GM23338 (cell line): ENCODE measurements at regions not wholly inside any gene's neighbourhood (a gene's known extent, or its start where the extent isn't known, plus 50 kb on each side); places are given as distances from the start of the nearest gene placed in this dataset.
A peak's percentile ranks its signal among the peaks of the same experiment; 100 is the strongest.

ENCODE experiments used
- ATAC-seq: fragments of 200-7000 bp; cut with Tn5 transposase; 3 replicates; pipeline ENCODE4 v1.9.1; 2020
- DNase-seq: peaks from one replicate; pipeline ENCODE4 v3.0.0-alpha.2; 2015; ENCODE audit warnings: low spot score
- H2AFZ ChIP-seq: fragments of 200-600 bp; sonication (generic); 2 replicates; pipeline ENCODE4 v1.8.0; 2016; ENCODE audit warnings: antibody characterized with exemption, mild to moderate bottlenecking, moderate library complexity
- H3F3A ChIP-seq: fragments of 200-600 bp; sonication (generic); replicated peaks from 2 replicates; pipeline ENCODE4 v1.8.0; 2017; ENCODE audit warnings: antibody characterized with exemption, mixed run types, low read depth
- H3K27ac ChIP-seq: fragments of 200-600 bp; sonication (generic); 2 replicates; pipeline ENCODE4 v1.6.1; 2016; ENCODE audit warnings: low read depth
- H3K27me3 ChIP-seq: fragments of 200-600 bp; sonication (generic); 2 replicates; pipeline ENCODE4 v1.8.0; 2016; ENCODE audit warnings: mild to moderate bottlenecking, mixed run types, moderate library complexity; ENCODE audit not compliant: insufficient read depth
- H3K36me3 ChIP-seq: fragments of 200-600 bp; sonication (generic); 2 replicates; pipeline ENCODE4 v1.8.0; 2016; ENCODE audit warnings: mild to moderate bottlenecking; ENCODE audit not compliant: insufficient read depth
- H3K4me1 ChIP-seq: fragments of 200-600 bp; sonication (generic); 2 replicates; pipeline ENCODE4 v1.8.0; 2016; ENCODE audit warnings: mild to moderate bottlenecking, moderate library complexity; ENCODE audit not compliant: insufficient read depth
- H3K4me2 ChIP-seq: fragments of 200-600 bp; sonication (generic); 2 replicates; pipeline ENCODE4 v1.7.1; 2017; ENCODE audit warnings: mixed run types
- H3K4me3 ChIP-seq: fragments of 200-600 bp; sonication (generic); 2 replicates; pipeline ENCODE4 v1.6.1; 2016; ENCODE audit warnings: mixed run types
- H3K79me2 ChIP-seq: fragments of 200-600 bp; sonication (generic); replicated peaks from 2 replicates; pipeline ENCODE4 v1.8.0; 2017; ENCODE audit warnings: mild to moderate bottlenecking; ENCODE audit not compliant: insufficient read depth
- H3K9me2 ChIP-seq: fragments of 200-600 bp; sonication (generic); 2 replicates; pipeline ENCODE4 v1.8.0; 2017; ENCODE audit not compliant: insufficient read depth
- H4K20me1 ChIP-seq: fragments of 200-600 bp; sonication (generic); replicated peaks from 2 replicates; pipeline ENCODE4 v1.8.0; 2017; ENCODE audit warnings: mild to moderate bottlenecking; ENCODE audit not compliant: insufficient read depth
- H3K27ac Mint-ChIP-seq: 2 replicates; pipeline ENCODE4 v1.8.0; 2020; ENCODE audit warnings: inconsistent platforms, mild to moderate bottlenecking, moderate library complexity, mixed read lengths
- H3K27me3 Mint-ChIP-seq: 3 replicates; pipeline ENCODE4 v1.8.0; 2022; ENCODE audit warnings: low read depth, mild to moderate bottlenecking, moderate library complexity, mixed read lengths, inconsistent platforms; ENCODE audit not compliant: insufficient read depth, poor library complexity
- H3K36me3 Mint-ChIP-seq: 3 replicates; pipeline ENCODE4 v1.8.0; 2021; ENCODE audit warnings: low read depth, mild to moderate bottlenecking, inconsistent platforms, moderate library complexity, mixed read lengths
- H3K4me1 Mint-ChIP-seq: 3 replicates; pipeline ENCODE4 v1.8.0; 2020; ENCODE audit warnings: mild to moderate bottlenecking, inconsistent platforms, mixed read lengths
- H3K4me3 Mint-ChIP-seq: 3 replicates; pipeline ENCODE4 v1.8.0; 2021; ENCODE audit warnings: moderate library complexity, mild to moderate bottlenecking, inconsistent platforms, mixed read lengths
- H3K9me3 Mint-ChIP-seq: 3 replicates; pipeline ENCODE4 v1.8.0; 2020; ENCODE audit warnings: moderate library complexity, mild to moderate bottlenecking, inconsistent platforms, mixed read lengths
- CREB1 ChIP-seq: fragments of 250-450 bp; sonication (Bioruptor Pico); IDR thresholded peaks from 2 replicates; pipeline ENCODE4 v1.5.0; 2020; ENCODE audit warnings: low read depth, mild to moderate bottlenecking, moderate library complexity
- EZH2 ChIP-seq: fragments of 200-600 bp; sonication (generic); IDR thresholded peaks from one replicate; pipeline ENCODE4 v1.8.0; 2017; ENCODE audit warnings: antibody characterized with exemption, mild to moderate bottlenecking, low read depth; ENCODE audit not compliant: unreplicated experiment
- EZH2phosphoT487 ChIP-seq: fragments of 200-600 bp; sonication (generic); IDR thresholded peaks from one replicate; pipeline ENCODE4 v1.8.1; 2018; ENCODE audit warnings: antibody characterized with exemption; ENCODE audit not compliant: unreplicated experiment
- JUNB ChIP-seq: IDR thresholded peaks from one replicate; pipeline ENCODE4 v1.6.1; 2016; ENCODE audit warnings: antibody characterized with exemption; ENCODE audit not compliant: unreplicated experiment
- NANOG ChIP-seq: IDR thresholded peaks from 2 replicates; pipeline ENCODE4 v1.6.1; 2016; ENCODE audit warnings: antibody characterized with exemption, borderline replicate concordance
- POLR2AphosphoS5 ChIP-seq: IDR thresholded peaks from 2 replicates; pipeline ENCODE4 v1.6.1; 2016; ENCODE audit warnings: antibody characterized with exemption, low read depth
- STAT1 ChIP-seq: IDR thresholded peaks from one replicate; pipeline ENCODE4 v1.6.1; 2016; ENCODE audit warnings: antibody characterized with exemption; ENCODE audit not compliant: unreplicated experiment
- ZNF114 ChIP-seq: fragments of 250-450 bp; sonication (Bioruptor Pico); IDR thresholded peaks from 2 replicates; pipeline ENCODE4 v1.5.0; 2020; ENCODE audit warnings: mild to moderate bottlenecking, moderate library complexity
- ZNF331 ChIP-seq: fragments of 250-450 bp; sonication (Bioruptor Pico); IDR thresholded peaks from 2 replicates; pipeline ENCODE4 v1.5.0; 2020; ENCODE audit warnings: low read depth, mild to moderate bottlenecking, moderate library complexity
- TF ChIP-seq, protein P1 (sequence below): IDR thresholded peaks from 2 replicates; pipeline ENCODE4 v1.6.1; 2016; ENCODE audit warnings: antibody characterized with exemption
- TF ChIP-seq, protein P2 (sequence below): fragments of 250-450 bp; sonication (Bioruptor Pico); IDR thresholded peaks from 2 replicates; pipeline ENCODE4 v1.5.0; 2020; ENCODE audit warnings: mild to moderate bottlenecking, moderate library complexity
- TF ChIP-seq, protein P3 (sequence below): IDR thresholded peaks from one replicate; pipeline ENCODE4 v1.6.1; 2018; ENCODE audit warnings: antibody characterized with exemption; ENCODE audit not compliant: unreplicated experiment
- TF ChIP-seq, protein P4 (sequence below), 2 experiments: fragments of 200-600 bp in 1 of 2; sonication (generic) in 1 of 2; conservative IDR thresholded peaks; 2 replicates each; pipeline versions ENCODE4 v1.5.1 to v1.6.1; 2016 to 2017; ENCODE audit warnings: antibody characterized with exemption in 2 of 2, low read depth in 2 of 2, mild to moderate bottlenecking in 2 of 2, moderate library complexity in 1 of 2

DNA sequence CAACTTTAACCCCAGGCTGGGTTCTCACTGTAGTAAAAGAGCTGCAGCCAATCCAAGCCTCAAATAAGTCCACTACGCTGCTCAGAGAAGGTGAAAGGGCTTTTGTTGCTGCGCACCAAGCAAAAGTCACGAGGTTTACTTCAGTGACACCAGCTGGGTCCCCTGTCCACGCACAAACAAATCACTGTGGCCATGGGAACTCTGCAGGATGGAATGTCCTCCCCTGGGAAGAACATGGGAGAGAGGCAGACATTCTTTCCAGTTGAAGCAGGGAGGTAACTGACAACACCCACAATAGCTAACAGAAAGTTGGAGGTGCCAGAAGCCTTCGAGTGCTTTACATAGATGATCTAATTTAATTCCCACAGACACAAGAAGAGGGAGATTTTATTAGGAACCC is 181.9 kb downstream of the PMP22 start:
- Histone ChIP-seq H3K36me3 (no peaks in the 10 kb centered on the region), H3K9me2 (no peaks in the 10 kb centered on the region), H3K4me2 (no peak overlapping the region), H3K27me3 (no peaks in the 10 kb centered on the region), H4K20me1 (no peaks in the 10 kb centered on the region), H3K4me3 (no peak overlapping the region), H3F3A (no peaks in the 10 kb centered on the region), H3K27ac (no peak overlapping the region), H2AFZ (peak overlapping the region; percentile 60; the same call in 1 of the 2 replicates), H3K4me1 (peaks cover 17% of the 10 kb centered on the region), H3K79me2 (no peaks in the 10 kb centered on the region)
- Mint-ChIP-seq H3K36me3 (no peaks in the 10 kb centered on the region), H3K4me1 (peaks cover 32% of the 10 kb centered on the region), H3K4me3 (no peak overlapping the region), H3K27me3 (peaks cover 3% of the 10 kb centered on the region), H3K9me3 (no peaks in the 10 kb centered on the region), H3K27ac (no peak overlapping the region)
- DNase-seq (no peak), ATAC-seq (no peak)
- TF ChIP-seq, protein P1, sequence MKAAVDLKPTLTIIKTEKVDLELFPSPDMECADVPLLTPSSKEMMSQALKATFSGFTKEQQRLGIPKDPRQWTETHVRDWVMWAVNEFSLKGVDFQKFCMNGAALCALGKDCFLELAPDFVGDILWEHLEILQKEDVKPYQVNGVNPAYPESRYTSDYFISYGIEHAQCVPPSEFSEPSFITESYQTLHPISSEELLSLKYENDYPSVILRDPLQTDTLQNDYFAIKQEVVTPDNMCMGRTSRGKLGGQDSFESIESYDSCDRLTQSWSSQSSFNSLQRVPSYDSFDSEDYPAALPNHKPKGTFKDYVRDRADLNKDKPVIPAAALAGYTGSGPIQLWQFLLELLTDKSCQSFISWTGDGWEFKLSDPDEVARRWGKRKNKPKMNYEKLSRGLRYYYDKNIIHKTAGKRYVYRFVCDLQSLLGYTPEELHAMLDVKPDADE: no peak
- no peak for TF ChIP-seq ZNF114 (CRISPR knock-in tag)
- TF ChIP-seq CREB1 (CRISPR knock-in tag): no peak
- TF ChIP-seq ZNF331 (CRISPR knock-in tag): no peak
- TF ChIP-seq, protein P2, sequence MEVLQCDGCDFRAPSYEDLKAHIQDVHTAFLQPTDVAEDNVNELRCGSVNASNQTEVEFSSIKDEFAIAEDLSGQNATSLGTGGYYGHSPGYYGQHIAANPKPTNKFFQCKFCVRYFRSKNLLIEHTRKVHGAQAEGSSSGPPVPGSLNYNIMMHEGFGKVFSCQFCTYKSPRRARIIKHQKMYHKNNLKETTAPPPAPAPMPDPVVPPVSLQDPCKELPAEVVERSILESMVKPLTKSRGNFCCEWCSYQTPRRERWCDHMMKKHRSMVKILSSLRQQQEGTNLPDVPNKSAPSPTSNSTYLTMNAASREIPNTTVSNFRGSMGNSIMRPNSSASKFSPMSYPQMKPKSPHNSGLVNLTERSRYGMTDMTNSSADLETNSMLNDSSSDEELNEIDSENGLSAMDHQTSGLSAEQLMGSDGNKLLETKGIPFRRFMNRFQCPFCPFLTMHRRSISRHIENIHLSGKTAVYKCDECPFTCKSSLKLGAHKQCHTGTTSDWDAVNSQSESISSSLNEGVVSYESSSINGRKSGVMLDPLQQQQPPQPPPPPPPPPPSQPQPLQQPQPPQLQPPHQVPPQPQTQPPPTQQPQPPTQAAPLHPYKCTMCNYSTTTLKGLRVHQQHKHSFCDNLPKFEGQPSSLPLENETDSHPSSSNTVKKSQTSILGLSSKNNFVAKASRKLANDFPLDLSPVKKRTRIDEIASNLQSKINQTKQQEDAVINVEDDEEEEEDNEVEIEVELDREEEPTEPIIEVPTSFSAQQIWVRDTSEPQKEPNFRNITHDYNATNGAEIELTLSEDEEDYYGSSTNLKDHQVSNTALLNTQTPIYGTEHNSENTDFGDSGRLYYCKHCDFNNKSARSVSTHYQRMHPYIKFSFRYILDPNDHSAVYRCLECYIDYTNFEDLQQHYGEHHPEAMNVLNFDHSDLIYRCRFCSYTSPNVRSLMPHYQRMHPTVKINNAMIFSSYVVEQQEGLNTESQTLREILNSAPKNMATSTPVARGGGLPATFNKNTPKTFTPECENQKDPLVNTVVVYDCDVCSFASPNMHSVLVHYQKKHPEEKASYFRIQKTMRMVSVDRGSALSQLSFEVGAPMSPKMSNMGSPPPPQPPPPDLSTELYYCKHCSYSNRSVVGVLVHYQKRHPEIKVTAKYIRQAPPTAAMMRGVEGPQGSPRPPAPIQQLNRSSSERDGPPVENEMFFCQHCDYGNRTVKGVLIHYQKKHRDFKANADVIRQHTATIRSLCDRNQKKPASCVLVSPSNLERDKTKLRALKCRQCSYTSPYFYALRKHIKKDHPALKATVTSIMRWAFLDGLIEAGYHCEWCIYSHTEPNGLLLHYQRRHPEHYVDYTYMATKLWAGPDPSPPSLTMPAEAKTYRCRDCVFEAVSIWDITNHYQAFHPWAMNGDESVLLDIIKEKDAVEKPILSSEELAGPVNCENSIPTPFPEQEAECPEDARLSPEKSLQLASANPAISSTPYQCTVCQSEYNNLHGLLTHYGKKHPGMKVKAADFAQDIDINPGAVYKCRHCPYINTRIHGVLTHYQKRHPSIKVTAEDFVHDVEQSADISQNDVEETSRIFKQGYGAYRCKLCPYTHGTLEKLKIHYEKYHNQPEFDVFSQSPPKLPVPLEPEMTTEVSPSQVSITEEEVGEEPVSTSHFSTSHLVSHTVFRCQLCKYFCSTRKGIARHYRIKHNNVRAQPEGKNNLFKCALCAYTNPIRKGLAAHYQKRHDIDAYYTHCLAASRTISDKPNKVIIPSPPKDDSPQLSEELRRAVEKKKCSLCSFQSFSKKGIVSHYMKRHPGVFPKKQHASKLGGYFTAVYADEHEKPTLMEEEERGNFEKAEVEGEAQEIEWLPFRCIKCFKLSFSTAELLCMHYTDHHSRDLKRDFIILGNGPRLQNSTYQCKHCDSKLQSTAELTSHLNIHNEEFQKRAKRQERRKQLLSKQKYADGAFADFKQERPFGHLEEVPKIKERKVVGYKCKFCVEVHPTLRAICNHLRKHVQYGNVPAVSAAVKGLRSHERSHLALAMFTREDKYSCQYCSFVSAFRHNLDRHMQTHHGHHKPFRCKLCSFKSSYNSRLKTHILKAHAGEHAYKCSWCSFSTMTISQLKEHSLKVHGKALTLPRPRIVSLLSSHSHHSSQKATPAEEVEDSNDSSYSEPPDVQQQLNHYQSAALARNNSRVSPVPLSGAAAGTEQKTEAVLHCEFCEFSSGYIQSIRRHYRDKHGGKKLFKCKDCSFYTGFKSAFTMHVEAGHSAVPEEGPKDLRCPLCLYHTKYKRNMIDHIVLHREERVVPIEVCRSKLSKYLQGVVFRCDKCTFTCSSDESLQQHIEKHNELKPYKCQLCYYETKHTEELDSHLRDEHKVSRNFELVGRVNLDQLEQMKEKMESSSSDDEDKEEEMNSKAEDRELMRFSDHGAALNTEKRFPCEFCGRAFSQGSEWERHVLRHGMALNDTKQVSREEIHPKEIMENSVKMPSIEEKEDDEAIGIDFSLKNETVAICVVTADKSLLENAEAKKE (CRISPR knock-in tag): no peak
- TF ChIP-seq, protein P3, sequence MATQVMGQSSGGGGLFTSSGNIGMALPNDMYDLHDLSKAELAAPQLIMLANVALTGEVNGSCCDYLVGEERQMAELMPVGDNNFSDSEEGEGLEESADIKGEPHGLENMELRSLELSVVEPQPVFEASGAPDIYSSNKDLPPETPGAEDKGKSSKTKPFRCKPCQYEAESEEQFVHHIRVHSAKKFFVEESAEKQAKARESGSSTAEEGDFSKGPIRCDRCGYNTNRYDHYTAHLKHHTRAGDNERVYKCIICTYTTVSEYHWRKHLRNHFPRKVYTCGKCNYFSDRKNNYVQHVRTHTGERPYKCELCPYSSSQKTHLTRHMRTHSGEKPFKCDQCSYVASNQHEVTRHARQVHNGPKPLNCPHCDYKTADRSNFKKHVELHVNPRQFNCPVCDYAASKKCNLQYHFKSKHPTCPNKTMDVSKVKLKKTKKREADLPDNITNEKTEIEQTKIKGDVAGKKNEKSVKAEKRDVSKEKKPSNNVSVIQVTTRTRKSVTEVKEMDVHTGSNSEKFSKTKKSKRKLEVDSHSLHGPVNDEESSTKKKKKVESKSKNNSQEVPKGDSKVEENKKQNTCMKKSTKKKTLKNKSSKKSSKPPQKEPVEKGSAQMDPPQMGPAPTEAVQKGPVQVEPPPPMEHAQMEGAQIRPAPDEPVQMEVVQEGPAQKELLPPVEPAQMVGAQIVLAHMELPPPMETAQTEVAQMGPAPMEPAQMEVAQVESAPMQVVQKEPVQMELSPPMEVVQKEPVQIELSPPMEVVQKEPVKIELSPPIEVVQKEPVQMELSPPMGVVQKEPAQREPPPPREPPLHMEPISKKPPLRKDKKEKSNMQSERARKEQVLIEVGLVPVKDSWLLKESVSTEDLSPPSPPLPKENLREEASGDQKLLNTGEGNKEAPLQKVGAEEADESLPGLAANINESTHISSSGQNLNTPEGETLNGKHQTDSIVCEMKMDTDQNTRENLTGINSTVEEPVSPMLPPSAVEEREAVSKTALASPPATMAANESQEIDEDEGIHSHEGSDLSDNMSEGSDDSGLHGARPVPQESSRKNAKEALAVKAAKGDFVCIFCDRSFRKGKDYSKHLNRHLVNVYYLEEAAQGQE: no peak
- no peak for TF ChIP-seq POLR2AphosphoS5
- TF ChIP-seq, protein P4, sequence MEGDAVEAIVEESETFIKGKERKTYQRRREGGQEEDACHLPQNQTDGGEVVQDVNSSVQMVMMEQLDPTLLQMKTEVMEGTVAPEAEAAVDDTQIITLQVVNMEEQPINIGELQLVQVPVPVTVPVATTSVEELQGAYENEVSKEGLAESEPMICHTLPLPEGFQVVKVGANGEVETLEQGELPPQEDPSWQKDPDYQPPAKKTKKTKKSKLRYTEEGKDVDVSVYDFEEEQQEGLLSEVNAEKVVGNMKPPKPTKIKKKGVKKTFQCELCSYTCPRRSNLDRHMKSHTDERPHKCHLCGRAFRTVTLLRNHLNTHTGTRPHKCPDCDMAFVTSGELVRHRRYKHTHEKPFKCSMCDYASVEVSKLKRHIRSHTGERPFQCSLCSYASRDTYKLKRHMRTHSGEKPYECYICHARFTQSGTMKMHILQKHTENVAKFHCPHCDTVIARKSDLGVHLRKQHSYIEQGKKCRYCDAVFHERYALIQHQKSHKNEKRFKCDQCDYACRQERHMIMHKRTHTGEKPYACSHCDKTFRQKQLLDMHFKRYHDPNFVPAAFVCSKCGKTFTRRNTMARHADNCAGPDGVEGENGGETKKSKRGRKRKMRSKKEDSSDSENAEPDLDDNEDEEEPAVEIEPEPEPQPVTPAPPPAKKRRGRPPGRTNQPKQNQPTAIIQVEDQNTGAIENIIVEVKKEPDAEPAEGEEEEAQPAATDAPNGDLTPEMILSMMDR (conservative IDR thresholded peaks at IDR 0.05; ENCODE audit: low read depth in 2 of 2): no peak
- no peak for TF ChIP-seq NANOG
- no peak for TF ChIP-seq JUNB
- TF ChIP-seq STAT1: no peak
- no peak for TF ChIP-seq EZH2
- TF ChIP-seq EZH2phosphoT487: no peak
